CD8-positive, alpha-beta memory T cell (primary cell): ENCODE measurements at regions not wholly inside any gene's neighbourhood (a gene's known extent, or its start where the extent isn't known, plus 50 kb on each side); places are given as distances from the start of the nearest gene placed in this dataset.
"Not testable (repeated sequence)": the region's sequence is repeated elsewhere in the genome, so short reads cannot be mapped to it uniquely, and the experiment has no call there.

ENCODE experiments used
- CTCF ChIA-PET: fragments of 350-600 bp; sonication (Branson Sonifier 250); formaldehyde crosslinking; loops from one replicate; lab custom pipeline; 2021; ENCODE audit warnings: antibody characterized with exemption; lab: Charles Lee
- POLR2A ChIA-PET: fragments of 350-600 bp; sonication (Branson Sonifier 250); formaldehyde crosslinking; loops from one replicate; lab custom pipeline; 2021; ENCODE audit warnings: antibody characterized with exemption; lab: Charles Lee
- DNase-seq, 5 donors: peaks; one replicate each; pipeline versions ENCODE4 v3.0.0 to v3.0.0-alpha.2; 2020 to 2022; ENCODE audit warnings: mixed read lengths in 1 of 5
- H3K27ac ChIP-seq: one replicate; pipeline ENCODE4 v1.7.0; 2013; ENCODE audit warnings: low read depth, mild to moderate bottlenecking, low read length, moderate library complexity
- H3K27me3 ChIP-seq: 2 replicates; pipeline ENCODE4 v1.7.0; 2013; ENCODE audit warnings: low read length, mild to moderate bottlenecking; ENCODE audit not compliant: insufficient read depth, poor library complexity, severe bottlenecking
- H3K36me3 ChIP-seq: 2 replicates; pipeline ENCODE4 v1.7.0; 2013; ENCODE audit warnings: mild to moderate bottlenecking, low read length, moderate library complexity; ENCODE audit not compliant: insufficient read depth
- H3K4me1 ChIP-seq: 2 replicates; pipeline ENCODE4 v1.7.0; 2013; ENCODE audit warnings: mild to moderate bottlenecking, low read length, moderate library complexity; ENCODE audit not compliant: insufficient read depth
- H3K4me3 ChIP-seq: 2 replicates; pipeline ENCODE4 v1.7.0; 2013; ENCODE audit warnings: mild to moderate bottlenecking, low read length
- H3K9me3 ChIP-seq: 2 replicates; pipeline ENCODE4 v1.7.0; 2013; ENCODE audit warnings: mild to moderate bottlenecking, low read length
- H3K27ac Mint-ChIP-seq, 8 donors: one replicate each; pipeline ENCODE4 v1.8.0; 2020 to 2021; ENCODE audit warnings: mixed read lengths in 8 of 8, mild to moderate bottlenecking in 6 of 8, inconsistent platforms in 3 of 8, moderate library complexity in 3 of 8
- H3K27me3 Mint-ChIP-seq, 2 donors: one replicate each; pipeline ENCODE4 v1.8.0; 2020 to 2021; ENCODE audit warnings: mixed read lengths in 2 of 2, mild to moderate bottlenecking in 1 of 2, moderate library complexity in 1 of 2
- H3K36me3 Mint-ChIP-seq, 3 donors: one replicate each; pipeline ENCODE4 v1.8.0; 2020 to 2021; ENCODE audit warnings: mixed read lengths in 3 of 3, inconsistent platforms in 1 of 3, mild to moderate bottlenecking in 1 of 3
- H3K4me1 Mint-ChIP-seq, 3 donors: one replicate each; pipeline ENCODE4 v1.8.0; 2020 to 2021; ENCODE audit warnings: mixed read lengths in 3 of 3, inconsistent platforms in 1 of 3, mild to moderate bottlenecking in 1 of 3
- H3K4me3 Mint-ChIP-seq, 7 donors: one replicate each; pipeline ENCODE4 v1.8.0; 2020 to 2021; ENCODE audit warnings: mixed read lengths in 7 of 7, mild to moderate bottlenecking in 6 of 7, moderate library complexity in 4 of 7, inconsistent platforms in 2 of 7
- H3K9me3 Mint-ChIP-seq, 5 donors: one replicate each; pipeline ENCODE4 v1.8.0; 2020 to 2022; ENCODE audit warnings: mixed read lengths in 5 of 5, mild to moderate bottlenecking in 3 of 5, moderate library complexity in 2 of 5, inconsistent platforms in 1 of 5

DNA sequence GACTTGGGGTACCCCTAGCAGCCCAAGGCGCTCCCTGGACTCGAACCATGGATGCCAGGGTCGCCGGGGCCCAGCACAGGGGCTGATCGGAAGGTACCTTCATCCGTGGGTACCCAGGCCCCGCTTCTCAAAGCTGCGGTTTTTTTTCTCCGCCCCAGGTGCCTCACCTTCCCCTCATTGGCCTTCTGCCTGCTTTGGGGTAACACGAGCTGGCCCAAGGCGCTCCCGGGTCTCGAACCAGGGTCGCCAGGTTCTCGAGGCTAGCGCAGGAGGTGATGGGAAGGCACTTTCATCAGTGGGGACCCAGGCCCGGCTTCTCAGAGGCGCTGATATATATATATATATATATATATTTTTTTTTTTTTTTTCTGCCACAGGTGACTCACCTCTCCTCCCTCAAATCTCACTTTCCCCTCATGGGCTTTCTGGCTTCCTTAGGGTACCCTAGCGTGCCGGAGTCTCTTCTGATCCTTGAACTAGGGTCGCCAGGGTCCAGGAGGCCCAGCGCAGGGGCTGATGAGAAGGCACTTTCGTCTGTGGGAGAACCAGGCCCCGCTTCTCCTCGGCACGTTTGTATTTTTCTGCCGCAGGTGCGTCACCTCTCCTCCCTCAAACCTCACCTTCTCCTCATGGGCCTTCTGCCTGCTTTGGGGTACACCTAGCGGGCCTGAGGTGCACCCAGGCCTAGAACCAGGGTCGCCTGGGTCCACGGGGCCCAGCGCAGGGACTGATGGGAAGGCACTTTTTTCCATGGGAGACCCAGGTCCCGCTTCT is 1480.0 kb upstream of the TPTE start:
- H3K36me3 ChIP-seq, H3K4me1 ChIP-seq, H3K4me3 Mint-ChIP-seq, H3K27ac Mint-ChIP-seq, H3K4me1 Mint-ChIP-seq, H3K4me3 ChIP-seq, H3K27me3 Mint-ChIP-seq, H3K9me3 ChIP-seq, POLR2A ChIA-PET, H3K27ac ChIP-seq, H3K36me3 Mint-ChIP-seq, H3K27me3 ChIP-seq, CTCF ChIA-PET: not testable (repeated sequence)
- peak in 1 of 5 donors; percentile 40 for DNase-seq
- H3K9me3 Mint-ChIP-seq, result peaks cover 0 to 24% (median 0%) of the 10 kb centered on the region in 5 donors

DNA sequence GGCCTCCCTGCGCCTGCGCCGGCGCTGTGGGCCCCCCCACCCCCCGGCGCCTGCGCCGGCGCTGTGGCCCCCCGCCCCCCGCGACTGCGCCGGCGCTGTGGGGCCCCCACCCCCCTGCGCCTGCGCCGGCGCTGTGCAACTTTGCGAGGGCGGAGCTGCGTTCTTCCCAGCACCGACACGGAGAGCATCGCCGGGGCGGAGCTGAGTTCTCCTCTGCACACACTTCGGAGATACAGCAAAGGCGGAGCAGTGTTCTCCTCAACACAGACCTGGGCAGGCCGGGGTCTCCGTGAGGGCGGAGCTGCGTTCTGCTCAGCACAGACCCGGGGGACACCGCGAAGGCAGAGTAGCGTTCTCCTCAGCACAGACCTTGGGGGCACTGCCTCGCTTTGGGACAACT is 1478.3 kb upstream of the TPTE start:
- H3K36me3 ChIP-seq, H3K4me3 ChIP-seq, H3K4me1 Mint-ChIP-seq, H3K27me3 ChIP-seq, H3K27ac Mint-ChIP-seq, H3K4me1 ChIP-seq, H3K27ac ChIP-seq, H3K9me3 ChIP-seq, H3K4me3 Mint-ChIP-seq, H3K27me3 Mint-ChIP-seq, H3K36me3 Mint-ChIP-seq, POLR2A ChIA-PET, CTCF ChIA-PET: not testable (repeated sequence)
- peak in 1 of 5 donors; percentile 55 for DNase-seq
- H3K9me3 Mint-ChIP-seq, result peaks cover 0 to 16% (median 0%) of the 10 kb centered on the region in 5 donors

DNA sequence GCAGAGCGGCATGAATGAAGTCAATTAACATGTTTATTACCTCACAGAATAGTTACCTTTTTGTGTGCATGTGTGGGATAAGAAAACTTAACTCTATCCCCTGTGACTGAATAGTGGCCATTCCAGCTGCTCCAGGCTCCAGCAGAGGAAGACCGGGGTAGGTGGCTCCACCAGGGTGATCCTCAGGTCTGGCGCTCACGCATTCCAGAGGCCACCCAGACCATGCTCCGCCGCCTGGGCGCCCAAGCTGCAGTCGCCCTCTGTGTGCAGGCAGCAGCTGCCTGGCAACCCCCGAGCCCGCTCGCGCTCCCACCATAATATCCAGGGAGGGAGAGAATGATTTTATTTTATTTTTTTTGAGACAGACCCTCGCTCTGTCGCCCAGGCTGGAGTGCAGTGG is 1474.5 kb upstream of the TPTE start:
- DNase-seq, H3K36me3 ChIP-seq, H3K9me3 ChIP-seq, H3K9me3 Mint-ChIP-seq, POLR2A ChIA-PET, H3K27ac ChIP-seq, CTCF ChIA-PET, H3K27me3 ChIP-seq, H3K4me3 Mint-ChIP-seq, H3K4me1 ChIP-seq, H3K27ac Mint-ChIP-seq, H3K36me3 Mint-ChIP-seq, H3K27me3 Mint-ChIP-seq, H3K4me3 ChIP-seq, H3K4me1 Mint-ChIP-seq: not testable (repeated sequence)

DNA sequence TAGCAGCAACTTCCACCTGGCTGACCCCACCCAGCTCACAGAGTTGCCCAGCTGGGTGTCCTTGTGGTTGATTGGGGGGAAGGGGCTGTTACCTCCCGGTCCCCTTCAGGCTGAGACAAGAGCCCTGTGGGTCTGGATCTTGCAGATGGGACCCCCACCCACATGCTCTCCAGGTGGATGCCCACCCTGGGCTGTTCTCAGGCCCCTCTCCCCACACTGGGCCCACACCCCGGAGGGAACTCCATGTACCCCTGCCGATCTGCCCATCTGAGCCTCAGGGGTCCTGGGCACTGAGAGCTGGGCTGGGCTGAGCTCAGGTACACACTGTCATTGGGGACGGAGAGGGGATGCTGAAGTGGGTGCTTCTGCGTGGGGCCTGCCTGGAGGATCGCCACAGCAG is 1453.9 kb upstream of the TPTE start:
- CTCF ChIA-PET, H3K27ac Mint-ChIP-seq, H3K4me3 Mint-ChIP-seq, H3K36me3 Mint-ChIP-seq, H3K27me3 ChIP-seq, H3K27me3 Mint-ChIP-seq, H3K4me1 Mint-ChIP-seq, H3K4me3 ChIP-seq, H3K36me3 ChIP-seq, H3K9me3 ChIP-seq, POLR2A ChIA-PET, DNase-seq, H3K4me1 ChIP-seq, H3K27ac ChIP-seq, H3K9me3 Mint-ChIP-seq: not testable (repeated sequence)

GRCh38 chr21:9068622-9069021 is 1452.8 kb upstream of the TPTE start:
- CTCF ChIA-PET, H3K36me3 ChIP-seq: not testable (repeated sequence)

DNA sequence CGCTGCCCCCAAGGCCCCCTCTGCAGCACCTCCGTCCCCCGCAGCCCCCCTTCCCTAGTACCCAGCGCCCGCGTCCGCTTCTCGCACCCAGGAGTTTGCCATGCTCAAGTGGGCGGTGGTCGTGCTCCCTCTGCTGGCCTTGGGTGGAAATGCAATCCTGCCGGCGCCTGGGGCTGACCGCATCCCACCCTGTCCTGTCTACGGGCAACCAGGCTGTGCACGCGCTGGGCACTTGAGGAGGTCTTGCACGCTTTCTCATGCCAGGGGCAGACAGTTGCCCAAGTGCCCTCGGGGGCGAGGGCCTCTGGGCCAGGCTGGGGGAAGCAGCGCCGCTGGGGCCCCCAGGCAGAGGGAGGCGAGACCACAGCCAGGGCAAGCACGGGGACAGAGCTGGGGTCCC is 1450.7 kb upstream of the TPTE start:
- H3K4me3 ChIP-seq, H3K36me3 Mint-ChIP-seq, DNase-seq, H3K9me3 Mint-ChIP-seq, H3K27ac Mint-ChIP-seq, H3K36me3 ChIP-seq, H3K4me1 Mint-ChIP-seq, H3K4me3 Mint-ChIP-seq, H3K27ac ChIP-seq, H3K9me3 ChIP-seq, H3K27me3 Mint-ChIP-seq, CTCF ChIA-PET, H3K27me3 ChIP-seq, H3K4me1 ChIP-seq, POLR2A ChIA-PET: not testable (repeated sequence)

More at GRCh38 chr21:9068622-9069021, 1452.8 kb upstream of the TPTE start:
- H3K27me3 Mint-ChIP-seq, H3K27ac Mint-ChIP-seq, H3K4me3 Mint-ChIP-seq, H3K4me3 ChIP-seq, H3K27ac ChIP-seq, H3K9me3 ChIP-seq, H3K9me3 Mint-ChIP-seq, H3K27me3 ChIP-seq, H3K4me1 Mint-ChIP-seq, H3K4me1 ChIP-seq, H3K36me3 Mint-ChIP-seq, POLR2A ChIA-PET, DNase-seq: not testable (repeated sequence)

GRCh38 chr21:9073010-9073409 is 1448.4 kb upstream of the TPTE start:
- H3K36me3 ChIP-seq, POLR2A ChIA-PET, H3K4me3 Mint-ChIP-seq, H3K36me3 Mint-ChIP-seq, H3K4me3 ChIP-seq, DNase-seq, CTCF ChIA-PET, H3K9me3 ChIP-seq, H3K27ac Mint-ChIP-seq, H3K27me3 Mint-ChIP-seq, H3K4me1 ChIP-seq, H3K9me3 Mint-ChIP-seq, H3K27me3 ChIP-seq, H3K27ac ChIP-seq, H3K4me1 Mint-ChIP-seq: not testable (repeated sequence)

DNA sequence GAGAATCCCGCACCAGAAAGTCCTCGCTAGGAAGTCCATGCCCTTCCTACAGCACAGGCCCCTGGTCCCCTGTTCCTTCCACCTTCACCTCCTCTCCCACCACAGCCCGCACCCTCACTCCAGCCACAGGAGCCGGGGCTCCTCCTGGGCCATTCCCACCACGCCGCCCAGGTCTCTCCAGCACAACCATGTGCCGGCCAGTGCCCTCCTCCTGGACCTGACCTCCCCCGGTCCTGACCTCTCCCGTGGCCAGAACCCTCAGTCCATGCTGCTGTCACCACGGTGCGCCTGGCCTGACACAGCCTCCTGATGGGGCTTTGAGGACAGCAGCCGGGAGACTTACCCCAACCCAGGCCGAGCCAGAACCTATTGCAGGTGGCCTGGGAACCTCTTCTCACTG is 1446.6 kb upstream of the TPTE start:
- H3K9me3 ChIP-seq, DNase-seq, CTCF ChIA-PET, H3K36me3 ChIP-seq, H3K27me3 ChIP-seq, H3K36me3 Mint-ChIP-seq, H3K27me3 Mint-ChIP-seq, H3K4me3 Mint-ChIP-seq, H3K9me3 Mint-ChIP-seq, H3K4me3 ChIP-seq, H3K27ac Mint-ChIP-seq, POLR2A ChIA-PET, H3K4me1 Mint-ChIP-seq, H3K27ac ChIP-seq, H3K4me1 ChIP-seq: not testable (repeated sequence)
